Prostate gland (tissue), 2 donors: ENCODE measurements at regions not wholly inside any gene's neighbourhood (a gene's known extent, or its start where the extent isn't known, plus 50 kb on each side); places are given as distances from the start of the nearest gene placed in this dataset.

Experiments
- POLR2A ChIP-seq: fragments of 450-650 bp; IDR thresholded peaks from one replicate; pipeline ENCODE4 v1.6.1; 2016; ENCODE audit warnings: antibody characterized with exemption, mild to moderate bottlenecking
- TF ChIP-seq, protein P1 (sequence below), 4 experiments: fragments of 200-600 bp in 2 of 4; fragments of 450-650 bp in 2 of 4; sonication (generic) in 2 of 4; IDR thresholded peaks; 1 replicate in 3 of 4; 2 replicates in 1 of 4; pipeline ENCODE4 v1.5.1; 2016 to 2019; ENCODE audit warnings: antibody characterized with exemption in 4 of 4, mild to moderate bottlenecking in 2 of 4, moderate library complexity in 2 of 4

DNA sequence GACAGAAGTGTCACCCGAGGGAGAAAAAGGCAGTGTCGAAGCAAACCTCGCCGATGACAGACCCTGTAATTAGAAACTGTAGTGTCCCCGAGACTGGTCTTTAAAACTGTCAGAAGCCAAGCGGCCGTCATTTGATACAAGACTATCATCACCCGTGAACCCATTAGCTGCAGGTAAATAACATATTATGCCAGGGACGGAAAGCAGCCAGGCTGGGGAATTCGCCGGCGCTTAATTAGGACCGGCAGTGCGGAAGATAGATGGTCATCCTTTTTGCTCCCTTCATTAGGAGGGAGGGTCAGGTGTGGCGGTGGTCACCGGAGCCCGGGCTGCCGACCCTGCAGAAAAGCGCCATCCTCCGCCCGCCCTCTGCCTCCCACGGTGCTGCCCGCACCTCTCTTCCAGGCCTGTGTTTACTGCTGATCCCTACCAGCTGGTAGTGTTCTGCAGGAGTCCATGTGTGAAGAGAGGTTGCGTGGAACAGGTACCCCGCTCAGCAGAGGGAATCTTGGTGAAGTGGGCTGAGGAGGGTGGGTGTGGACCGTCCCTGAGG, 109.4 kb upstream of the GSE1 start:
- TF ChIP-seq, protein P1, sequence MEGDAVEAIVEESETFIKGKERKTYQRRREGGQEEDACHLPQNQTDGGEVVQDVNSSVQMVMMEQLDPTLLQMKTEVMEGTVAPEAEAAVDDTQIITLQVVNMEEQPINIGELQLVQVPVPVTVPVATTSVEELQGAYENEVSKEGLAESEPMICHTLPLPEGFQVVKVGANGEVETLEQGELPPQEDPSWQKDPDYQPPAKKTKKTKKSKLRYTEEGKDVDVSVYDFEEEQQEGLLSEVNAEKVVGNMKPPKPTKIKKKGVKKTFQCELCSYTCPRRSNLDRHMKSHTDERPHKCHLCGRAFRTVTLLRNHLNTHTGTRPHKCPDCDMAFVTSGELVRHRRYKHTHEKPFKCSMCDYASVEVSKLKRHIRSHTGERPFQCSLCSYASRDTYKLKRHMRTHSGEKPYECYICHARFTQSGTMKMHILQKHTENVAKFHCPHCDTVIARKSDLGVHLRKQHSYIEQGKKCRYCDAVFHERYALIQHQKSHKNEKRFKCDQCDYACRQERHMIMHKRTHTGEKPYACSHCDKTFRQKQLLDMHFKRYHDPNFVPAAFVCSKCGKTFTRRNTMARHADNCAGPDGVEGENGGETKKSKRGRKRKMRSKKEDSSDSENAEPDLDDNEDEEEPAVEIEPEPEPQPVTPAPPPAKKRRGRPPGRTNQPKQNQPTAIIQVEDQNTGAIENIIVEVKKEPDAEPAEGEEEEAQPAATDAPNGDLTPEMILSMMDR (IDR thresholded peaks at IDR 0.05): no peak
- TF ChIP-seq POLR2A: no peak
